ENCODE measurements at regions not wholly inside any gene's neighbourhood (a gene's known extent, or its start where the extent isn't known, plus 50 kb on each side); places are given as distances from the start of the nearest gene placed in this dataset.

DNA sequence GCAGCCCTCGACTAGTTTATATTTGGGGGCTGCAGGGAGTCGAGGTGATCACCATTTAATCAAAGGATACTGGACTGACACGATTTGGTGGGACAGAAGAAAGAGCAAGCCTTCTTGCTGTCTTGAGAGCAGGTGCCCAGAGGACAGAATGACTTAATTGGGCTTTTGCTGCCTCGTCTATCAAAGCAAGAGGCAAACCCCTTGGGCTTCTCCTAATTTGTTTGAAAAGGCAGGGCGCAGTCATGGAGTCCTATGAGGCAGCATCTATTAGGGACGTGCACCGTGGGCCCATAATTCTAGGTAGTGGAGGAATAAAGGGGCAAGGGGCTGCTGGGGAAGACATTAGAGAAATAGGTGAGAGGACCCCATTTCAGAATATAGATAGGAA, 1411.3 kb downstream of the TBC1D22A start:
- DNase-seq, result no peak

DNA sequence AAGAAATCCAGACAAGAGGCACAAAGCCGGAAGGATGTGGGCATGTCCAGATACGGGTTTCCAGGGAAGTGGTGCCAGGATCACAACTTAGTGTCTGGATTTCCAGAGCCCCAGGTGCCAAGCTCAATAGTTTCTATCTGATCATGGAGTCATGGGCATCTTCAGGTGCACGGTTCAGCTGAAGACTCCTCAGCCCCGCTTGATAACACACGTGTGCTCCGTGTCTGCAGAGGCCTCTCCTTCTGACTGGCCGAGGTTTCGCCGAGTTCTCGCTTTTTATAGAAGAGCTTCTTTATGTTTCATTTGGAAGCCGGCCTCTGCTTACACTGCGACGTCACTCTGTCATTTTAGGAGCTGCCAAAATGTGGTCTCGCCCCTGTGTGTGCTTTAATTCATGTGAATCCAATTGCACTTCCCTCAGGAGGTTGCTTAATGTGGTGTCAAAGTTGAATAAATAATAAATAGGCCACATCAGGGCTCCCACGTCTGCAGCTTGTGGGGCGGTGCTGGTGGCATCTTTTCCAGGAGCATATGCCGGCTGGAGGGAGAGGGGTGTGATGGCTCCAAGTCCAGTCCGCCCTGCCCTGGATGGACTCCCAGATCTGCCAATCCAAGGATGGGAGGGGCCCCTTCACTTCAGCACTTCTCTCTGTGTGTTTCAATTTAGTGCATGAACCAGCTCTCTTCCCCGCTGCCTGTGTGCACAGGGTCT, 1410.8 kb downstream of the TBC1D22A start:
- no peak for DNase-seq

DNA sequence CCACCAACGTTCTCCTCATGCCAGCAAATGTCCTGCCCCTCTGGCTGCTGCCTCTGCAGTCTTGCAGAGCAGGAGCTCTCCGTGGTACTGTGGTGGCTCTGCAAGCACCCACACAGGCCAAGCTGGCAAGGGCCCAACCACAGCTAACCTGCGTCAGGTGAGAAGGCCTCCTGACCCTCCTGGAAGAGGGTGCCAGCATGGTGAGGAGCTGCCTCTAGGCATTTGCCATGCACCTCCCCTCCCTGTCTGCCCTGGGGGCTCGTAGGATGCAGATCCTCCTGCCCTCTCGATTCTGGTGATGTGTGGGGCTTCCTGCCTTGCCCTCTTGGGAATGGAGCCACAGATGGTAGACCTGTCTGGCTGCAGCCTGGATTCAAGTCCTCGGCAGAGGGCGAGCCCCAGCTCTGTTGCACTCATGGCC, 1408.8 kb downstream of the TBC1D22A start:
- DNase-seq, result no peak

DNA sequence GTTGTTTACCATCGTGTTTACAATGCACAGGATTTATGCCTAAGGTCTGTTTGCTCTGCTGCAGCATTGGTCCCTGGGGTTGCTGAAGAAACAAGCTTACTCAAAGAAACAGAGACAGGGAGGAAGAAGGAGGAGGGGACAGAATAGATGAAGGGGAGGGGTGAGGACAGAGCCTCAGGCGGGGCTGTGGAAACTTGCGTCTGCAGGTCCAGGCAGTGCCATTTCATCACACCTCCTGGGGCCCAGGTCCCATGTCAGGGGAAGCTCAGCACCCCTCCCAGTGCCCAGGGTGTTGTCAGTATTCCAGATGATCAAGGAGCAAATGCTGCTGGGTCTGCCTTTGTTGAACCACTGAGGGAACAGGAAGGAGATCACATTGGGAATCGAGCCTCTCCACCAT, 1406.8 kb downstream of the TBC1D22A start:
- no peak for DNase-seq

DNA sequence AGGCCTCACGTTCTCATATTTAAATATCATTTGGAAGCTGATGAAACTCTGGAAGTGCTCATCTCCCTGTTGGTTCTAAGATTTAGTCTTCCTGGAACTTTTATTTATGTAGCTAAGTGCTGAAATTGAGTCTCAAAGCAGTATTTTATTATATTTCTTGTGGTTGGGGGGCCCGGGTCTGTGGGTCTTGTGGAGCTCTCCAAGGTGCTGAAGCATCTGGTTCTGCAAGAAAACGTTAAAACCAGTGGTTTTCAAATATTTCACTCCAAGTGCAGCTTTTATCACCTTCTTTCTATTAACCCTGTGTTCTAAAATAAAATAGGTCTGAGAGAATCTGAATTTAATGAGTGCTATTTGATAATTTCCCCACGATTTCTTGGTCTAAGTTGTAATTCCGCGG, 1404.8 kb downstream of the TBC1D22A start:
- no peak for DNase-seq

DNA sequence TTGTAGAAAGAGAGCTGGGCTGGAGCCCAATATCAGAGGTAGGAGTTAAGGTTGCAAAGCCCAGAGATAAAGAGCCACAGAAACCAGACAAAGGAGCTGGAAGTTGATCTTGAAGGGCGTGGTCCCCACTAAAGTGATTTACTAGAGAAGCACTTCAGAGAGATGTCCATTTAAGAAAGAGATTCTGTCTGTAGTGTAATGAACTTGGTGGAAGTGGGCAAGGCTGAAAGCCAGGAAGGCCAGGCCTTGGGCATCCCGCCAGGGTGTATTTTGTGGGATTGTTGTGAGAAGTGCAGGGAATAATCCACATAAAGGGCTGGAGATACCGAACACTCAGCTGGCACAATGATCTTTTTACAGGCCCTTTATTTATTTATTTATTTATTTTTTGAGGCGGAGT, 1398.8 kb downstream of the TBC1D22A start:
- DNase-seq, result no peak

DNA sequence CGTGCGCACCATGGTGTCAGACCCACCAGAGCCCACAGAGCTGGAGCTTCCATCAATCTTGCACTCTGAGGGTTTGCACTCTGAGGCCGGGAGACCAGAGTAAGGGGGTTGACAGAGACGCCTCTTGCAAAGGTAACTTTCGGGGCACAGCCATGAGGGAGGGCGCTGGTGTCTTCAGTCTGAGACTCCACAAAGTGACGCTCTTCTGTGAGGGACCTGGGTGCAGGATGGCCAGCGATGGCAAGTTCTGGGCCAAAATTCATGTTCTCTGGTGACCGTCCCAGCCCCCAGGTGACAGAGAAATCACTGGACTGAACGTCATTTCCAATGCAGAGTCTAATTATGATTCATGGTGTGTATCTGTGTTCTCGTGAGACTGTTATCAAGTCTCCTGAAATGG, 1395.2 kb downstream of the TBC1D22A start:
- no peak for DNase-seq

DNA sequence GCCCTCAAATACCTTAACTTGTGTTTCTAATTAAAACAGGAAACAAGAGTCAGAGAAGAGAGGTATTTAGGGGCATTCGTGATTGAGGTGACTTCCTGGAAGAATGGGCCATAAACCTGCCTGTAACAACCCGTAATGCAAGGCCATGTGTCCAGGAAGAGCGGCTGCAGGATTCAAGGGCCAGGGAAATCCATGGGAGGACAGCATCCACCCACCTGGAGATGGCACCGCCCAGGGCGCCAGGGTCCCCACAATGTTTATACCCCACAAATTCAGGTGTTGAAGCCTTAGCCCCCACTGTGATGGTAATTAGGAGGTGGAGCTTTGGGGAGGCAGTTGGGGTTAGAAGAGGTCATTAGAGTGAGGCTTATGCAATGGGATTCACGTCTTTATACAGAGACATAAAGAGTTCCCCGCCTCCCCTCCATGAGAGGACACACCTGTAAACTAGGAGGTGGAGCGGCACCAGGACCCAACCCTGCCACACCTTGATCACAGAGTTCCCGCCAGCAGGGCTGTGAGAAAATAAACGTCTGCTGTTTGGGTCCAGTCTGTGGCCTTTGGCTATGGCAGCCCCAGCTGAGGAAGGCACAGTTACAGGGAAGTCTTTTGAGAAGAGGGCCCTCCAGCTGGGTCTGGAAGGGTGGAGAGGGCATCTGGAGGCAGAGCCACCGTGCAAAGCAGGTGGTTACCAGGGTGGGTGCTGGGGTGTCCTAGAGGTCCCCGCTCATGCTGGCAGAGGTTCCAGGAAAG, 1394.3 kb downstream of the TBC1D22A start:
- no peak for DNase-seq

- no peak for DNase-seq
Measured at GRCh38 chr22:48155446-48155845, 1393.0 kb downstream of the TBC1D22A start.

GRCh38 chr22:48154943-48155240, 1392.4 kb downstream of the TBC1D22A start:
- DNase-seq, result no peak

GRCh38 chr22:48154169-48154942, 1391.9 kb downstream of the TBC1D22A start:
- no peak for DNase-seq

GRCh38 chr22:48153726-48154125, 1391.3 kb downstream of the TBC1D22A start:
- DNase-seq, result no peak

DNA sequence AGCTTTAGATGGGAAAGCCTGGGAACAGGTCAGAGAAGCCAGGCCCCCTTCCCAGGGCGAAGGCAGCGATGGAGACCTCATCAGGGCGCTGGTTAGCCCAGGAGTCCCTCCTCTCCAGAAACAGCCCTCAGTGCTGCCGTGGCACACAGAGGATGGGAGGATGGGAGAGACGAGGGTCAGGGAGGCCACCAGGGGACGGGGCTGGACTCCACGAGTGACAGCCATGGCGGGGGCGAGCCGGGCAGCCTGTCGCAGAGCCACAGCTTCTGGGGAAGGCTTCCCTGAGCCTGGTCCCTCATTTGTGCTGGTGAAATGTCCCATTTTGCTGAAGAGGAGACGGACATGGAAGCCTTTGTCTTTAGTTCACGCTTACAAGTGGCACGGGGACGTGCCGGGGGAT, 1390.5 kb downstream of the TBC1D22A start:
- no peak for DNase-seq

DNA sequence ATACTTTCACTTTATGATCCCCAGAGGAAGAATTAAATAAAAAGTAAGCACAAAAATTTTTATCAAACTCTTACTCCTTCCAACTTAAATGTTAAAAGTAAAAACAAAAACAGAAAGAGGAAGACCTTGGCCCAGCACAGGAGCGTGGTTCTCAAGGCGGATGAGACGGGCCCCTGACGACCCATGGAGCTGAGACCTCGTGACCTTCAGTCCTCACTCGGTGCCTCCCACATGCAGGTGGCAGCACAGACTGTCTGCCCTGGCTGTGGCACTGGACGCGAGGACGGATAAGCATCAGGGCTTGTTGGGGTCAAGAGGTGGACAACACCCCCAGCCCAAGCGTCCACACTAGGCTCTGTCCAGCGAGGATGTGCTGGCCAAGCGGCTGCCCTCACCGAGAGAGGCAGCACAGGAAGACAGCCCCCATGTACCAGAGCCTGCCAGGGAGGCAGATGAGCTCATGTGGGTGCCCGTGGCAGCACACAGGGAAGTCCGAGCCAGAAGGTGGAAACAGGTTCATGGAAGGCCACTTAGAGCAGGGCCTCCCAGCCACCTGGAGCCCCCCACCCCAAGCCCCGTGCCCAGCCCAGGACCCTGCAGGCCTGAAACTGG, 1389.8 kb downstream of the TBC1D22A start:
- no peak for DNase-seq

- no peak for DNase-seq
Measured at GRCh38 chr22:48151641-48152040, 1389.2 kb downstream of the TBC1D22A start.

DNA sequence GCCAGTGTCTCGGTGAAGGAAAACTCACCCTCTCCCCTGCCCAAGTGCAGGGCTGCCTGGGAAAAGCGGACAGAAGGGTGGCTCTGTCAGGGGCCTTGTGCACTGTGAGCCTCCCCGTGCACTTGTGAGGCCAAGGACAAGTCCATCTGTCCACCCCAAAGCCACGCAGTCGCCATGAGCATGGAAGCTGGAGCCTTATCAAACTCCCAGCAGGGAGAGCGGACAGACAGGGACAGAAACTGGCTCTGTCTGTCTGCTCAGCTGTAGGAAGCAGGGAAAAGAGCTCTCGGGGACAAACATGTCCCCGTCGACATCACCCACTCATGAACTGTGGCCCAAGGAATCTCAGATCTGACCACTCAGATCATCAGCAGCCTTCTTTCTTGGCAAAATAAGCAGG, 1385.4 kb downstream of the TBC1D22A start:
- DNase-seq, result no peak

GRCh38 chr22:48147404-48147803, 1385.0 kb downstream of the TBC1D22A start:
- no peak for DNase-seq

DNA sequence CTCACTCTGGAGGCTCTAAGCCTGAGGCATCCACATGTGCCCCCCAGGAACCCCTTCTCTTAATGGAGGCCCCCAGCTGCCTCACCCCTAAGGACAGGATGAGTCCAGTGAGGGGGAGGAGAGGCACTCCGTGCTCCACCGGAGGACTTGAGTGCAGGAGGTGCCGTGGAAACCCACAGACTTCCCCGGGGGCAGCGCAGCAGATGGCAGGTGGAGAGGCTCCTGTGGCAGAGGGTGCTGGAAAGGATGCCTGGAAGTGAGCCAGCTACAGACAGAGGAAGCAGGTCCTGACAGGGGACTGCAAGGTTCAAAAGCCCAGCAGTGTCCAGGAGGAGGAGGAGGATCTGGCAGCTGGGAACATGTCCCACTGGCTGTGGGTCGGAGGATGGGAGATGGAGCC, 1384.0 kb downstream of the TBC1D22A start:
- DNase-seq, result no peak

DNA sequence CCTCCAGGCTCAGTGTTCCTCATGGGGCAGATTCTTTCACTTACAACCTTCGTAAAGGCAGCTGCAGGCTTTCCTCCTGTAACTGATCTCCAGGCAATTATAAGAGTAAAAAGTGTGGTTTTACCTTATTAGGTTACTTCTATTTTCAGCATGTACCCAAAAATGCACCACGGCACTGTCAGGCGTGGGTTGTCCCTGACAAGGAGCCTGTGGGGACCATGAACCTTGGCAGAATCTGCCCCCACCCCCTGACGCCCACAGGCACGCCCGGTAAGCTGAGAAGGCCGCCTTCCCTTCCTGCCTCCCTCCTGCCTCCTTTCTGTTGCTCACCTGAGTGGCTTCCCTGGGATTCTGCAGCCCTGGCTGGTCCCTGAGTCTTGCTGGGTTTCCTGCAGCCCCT, 1383.3 kb downstream of the TBC1D22A start:
- no peak for DNase-seq

DNA sequence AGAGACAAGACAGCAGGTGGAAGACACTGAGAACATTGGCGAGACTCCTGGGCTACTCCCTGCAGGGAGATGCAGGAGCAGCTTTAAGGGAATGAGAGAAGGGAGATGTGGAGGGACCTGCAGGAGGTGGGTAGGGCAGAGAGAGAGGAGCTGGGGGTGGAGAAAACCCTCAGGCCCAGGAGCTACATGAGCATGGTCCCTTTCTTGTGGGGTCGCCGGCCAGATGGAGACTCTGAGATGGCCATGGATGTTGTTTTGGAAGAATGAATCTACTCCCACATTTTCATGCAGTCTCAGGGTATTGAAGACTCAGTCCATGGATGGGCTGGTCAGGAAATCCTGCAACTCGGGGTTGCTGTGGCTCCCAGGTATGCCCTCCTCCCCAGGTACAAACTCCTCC, 1381.9 kb downstream of the TBC1D22A start:
- no peak for DNase-seq

DNA sequence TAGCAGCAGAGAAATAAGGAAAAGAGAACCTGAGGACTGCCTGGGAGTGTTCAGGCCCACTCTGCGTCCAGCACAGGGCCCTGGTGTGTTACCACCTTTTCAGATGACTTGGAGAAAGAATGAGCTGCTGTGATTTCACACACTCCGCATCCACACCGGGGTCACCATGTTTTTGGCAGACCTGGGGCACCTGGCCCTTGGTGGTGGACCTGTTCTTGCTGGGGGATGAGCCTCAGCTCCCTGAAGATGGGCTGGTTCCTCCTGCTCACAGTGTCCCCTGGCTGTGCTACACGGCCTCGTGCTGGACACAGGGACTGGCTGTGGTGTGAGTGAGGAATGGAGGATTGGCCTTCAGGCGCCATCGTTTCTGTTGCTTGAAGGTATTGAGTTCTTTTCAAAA, 1381.4 kb downstream of the TBC1D22A start:
- no peak for DNase-seq

DNA sequence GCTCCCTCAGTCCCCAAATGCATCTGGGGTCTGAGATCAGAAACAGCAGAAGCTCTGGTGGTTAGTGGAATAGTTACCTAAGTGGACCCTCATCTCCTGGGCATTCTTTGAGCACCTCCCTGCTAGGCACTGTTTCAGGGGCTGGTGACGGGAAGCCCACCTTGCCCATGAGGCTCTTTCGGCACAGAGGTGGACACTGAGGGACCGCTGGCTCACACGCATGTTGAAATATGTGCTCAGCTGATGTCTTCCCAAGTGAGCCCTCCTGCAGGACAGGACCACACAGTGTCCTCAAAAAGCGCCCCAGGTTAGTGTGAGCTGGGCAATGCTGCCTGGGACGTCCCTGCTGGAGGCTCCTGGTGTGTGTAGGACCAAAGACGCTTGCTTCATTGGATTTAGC, 1379.9 kb downstream of the TBC1D22A start:
- DNase-seq, result no peak

DNA sequence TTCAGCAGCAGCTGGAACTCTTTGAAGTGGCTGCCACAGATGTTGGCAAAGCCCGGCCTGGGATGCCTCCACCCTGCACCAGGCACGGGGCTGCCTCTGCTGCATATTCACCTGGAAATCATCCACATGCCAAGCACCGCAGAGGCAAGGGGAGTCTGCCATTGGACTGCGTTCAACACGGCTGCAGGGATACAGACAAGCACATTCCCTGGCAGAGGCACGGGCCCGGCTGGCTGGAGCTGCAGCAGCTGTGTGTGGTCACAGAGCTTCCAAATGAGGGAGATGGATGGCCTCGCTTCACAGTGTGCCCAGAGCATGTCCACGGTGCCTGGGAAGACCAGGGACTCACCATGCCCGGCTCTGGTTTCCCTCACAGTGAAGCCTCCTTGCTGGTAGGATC, 1378.9 kb downstream of the TBC1D22A start:
- no peak for DNase-seq
